Adipocyte (in vitro differentiated cells): ENCODE measurements at regions not wholly inside any gene's neighbourhood (a gene's known extent, or its start where the extent isn't known, plus 50 kb on each side); places are given as distances from the start of the nearest gene placed in this dataset.

Source experiments
- DNase-seq: peaks from one replicate; pipeline ENCODE4 v3.0.0-alpha.2; 2015; ENCODE audit warnings: low read depth
- H3K27me3 ChIP-seq: replicated peaks from 2 replicates; pipeline ENCODE4 v1.7.0; 2013; ENCODE audit warnings: mild to moderate bottlenecking, low read length, moderate library complexity; ENCODE audit not compliant: control insufficient read depth, insufficient read depth
- H3K36me3 ChIP-seq: 2 replicates; pipeline ENCODE4 v1.7.0; 2013; ENCODE audit warnings: low read length, mild to moderate bottlenecking, moderate library complexity; ENCODE audit not compliant: control insufficient read depth, insufficient read depth, severe bottlenecking
- H3K4me1 ChIP-seq: 2 replicates; pipeline ENCODE4 v1.7.0; 2013; ENCODE audit warnings: mild to moderate bottlenecking, low read length, moderate library complexity; ENCODE audit not compliant: control insufficient read depth, insufficient read depth
- H3K4me3 ChIP-seq: 2 replicates; pipeline ENCODE4 v1.7.0; 2013; ENCODE audit warnings: mild to moderate bottlenecking, low read length, moderate library complexity
- H3K9ac ChIP-seq: 2 replicates; pipeline ENCODE4 v1.7.0; 2013; ENCODE audit warnings: mild to moderate bottlenecking, low read length, moderate library complexity
- H3K9me3 ChIP-seq: 2 replicates; pipeline ENCODE4 v1.7.0; 2013; ENCODE audit warnings: mild to moderate bottlenecking, low read length, moderate library complexity; ENCODE audit not compliant: control insufficient read depth

- Histone ChIP-seq H3K9me3 (peaks cover 9% of the 10 kb centered on the region), H3K4me1 (peaks cover 3% of the 10 kb centered on the region), H3K9ac (no peak overlapping the region), H3K36me3 (no peaks in the 10 kb centered on the region), H3K4me3 (no peak overlapping the region), H3K27me3 (peaks cover 4% of the 10 kb centered on the region)
- DNase-seq: no peak
These were observed 134.7 kb upstream of the FAM20C start for GRCh38 chr7:57482-58255.

- H3K36me3 ChIP-seq: no peaks in the 10 kb centered on the region
- no peak overlapping the region for H3K4me3 ChIP-seq
- peaks cover 3% of the 10 kb centered on the region for H3K4me1 ChIP-seq
- H3K9me3 ChIP-seq: peaks cover 3% of the 10 kb centered on the region
- H3K27me3 ChIP-seq: peaks cover 4% of the 10 kb centered on the region
- no peak overlapping the region for H3K9ac ChIP-seq
- no peak for DNase-seq
These were observed 134.1 kb upstream of the FAM20C start for GRCh38 chr7:58316-58715.

GRCh38 chr7:59079-60016 lies 133.0 kb upstream of the FAM20C start:
- Histone ChIP-seq H3K9me3 (no peaks in the 10 kb centered on the region), H3K4me1 (peaks cover 4% of the 10 kb centered on the region), H3K4me3 (no peak overlapping the region), H3K36me3 (no peaks in the 10 kb centered on the region), H3K27me3 (peaks cover 4% of the 10 kb centered on the region), H3K9ac (no peak overlapping the region)
- no peak for DNase-seq

GRCh38 chr7:60017-60675 lies 132.2 kb upstream of the FAM20C start:
- peaks cover 12% of the 10 kb centered on the region for H3K4me1 ChIP-seq
- no peak overlapping the region for H3K4me3 ChIP-seq
- no peak for DNase-seq
- H3K36me3 ChIP-seq: no peaks in the 10 kb centered on the region
- no peak overlapping the region for H3K9ac ChIP-seq
- H3K27me3 ChIP-seq: peaks cover 4% of the 10 kb centered on the region
- H3K9me3 ChIP-seq: no peaks in the 10 kb centered on the region

GRCh38 chr7:60706-61105 lies 131.7 kb upstream of the FAM20C start:
- no peak overlapping the region for H3K4me3 ChIP-seq
- peaks cover 4% of the 10 kb centered on the region for H3K27me3 ChIP-seq
- H3K4me1 ChIP-seq: peaks cover 15% of the 10 kb centered on the region
- H3K36me3 ChIP-seq: no peaks in the 10 kb centered on the region
- H3K9me3 ChIP-seq: no peaks in the 10 kb centered on the region
- DNase-seq: no peak
- no peak overlapping the region for H3K9ac ChIP-seq

GRCh38 chr7:61111-61510 lies 131.3 kb upstream of the FAM20C start:
- H3K4me3 ChIP-seq: no peak overlapping the region
- DNase-seq: no peak
- H3K4me1 ChIP-seq: peaks cover 19% of the 10 kb centered on the region
- H3K9me3 ChIP-seq: no peaks in the 10 kb centered on the region
- no peak overlapping the region for H3K9ac ChIP-seq
- peaks cover 4% of the 10 kb centered on the region for H3K27me3 ChIP-seq
- H3K36me3 ChIP-seq: no peaks in the 10 kb centered on the region

- Histone ChIP-seq H3K4me1 (peaks cover 19% of the 10 kb centered on the region), H3K9me3 (no peaks in the 10 kb centered on the region), H3K27me3 (peaks cover 4% of the 10 kb centered on the region), H3K36me3 (no peaks in the 10 kb centered on the region), H3K4me3 (no peak overlapping the region), H3K9ac (no peak overlapping the region)
- no peak for DNase-seq
These were observed 130.6 kb upstream of the FAM20C start for GRCh38 chr7:61576-62360.

GRCh38 chr7:62361-63116 lies 129.8 kb upstream of the FAM20C start:
- Histone ChIP-seq H3K4me3 (no peak overlapping the region), H3K9me3 (no peaks in the 10 kb centered on the region), H3K4me1 (peaks cover 16% of the 10 kb centered on the region), H3K36me3 (no peaks in the 10 kb centered on the region), H3K27me3 (peaks cover 4% of the 10 kb centered on the region), H3K9ac (no peak overlapping the region)
- no peak for DNase-seq

GRCh38 chr7:63117-63480 lies 129.3 kb upstream of the FAM20C start:
- H3K9me3 ChIP-seq: no peaks in the 10 kb centered on the region
- DNase-seq: no peak
- no peak overlapping the region for H3K4me3 ChIP-seq
- peaks cover 16% of the 10 kb centered on the region for H3K4me1 ChIP-seq
- H3K9ac ChIP-seq: no peak overlapping the region
- peaks cover 4% of the 10 kb centered on the region for H3K27me3 ChIP-seq
- H3K36me3 ChIP-seq: no peaks in the 10 kb centered on the region

- H3K9me3 ChIP-seq: no peaks in the 10 kb centered on the region
- H3K27me3 ChIP-seq: peaks cover 4% of the 10 kb centered on the region
- DNase-seq: no peak
- peaks cover 20% of the 10 kb centered on the region for H3K4me1 ChIP-seq
- no peak overlapping the region for H3K4me3 ChIP-seq
- H3K36me3 ChIP-seq: no peaks in the 10 kb centered on the region
- H3K9ac ChIP-seq: no peak overlapping the region
These were observed 128.8 kb upstream of the FAM20C start for GRCh38 chr7:63521-64021.
